Mucosa of descending colon (tissue), 3 donors: ENCODE measurements at regions not wholly inside any gene's neighbourhood (a gene's known extent, or its start where the extent isn't known, plus 50 kb on each side); places are given as distances from the start of the nearest gene placed in this dataset.

Experiments used
- ATAC-seq: fragments of 200-7000 bp; cut with Tn5 transposase; one replicate; pipeline ENCODE4 v1.9.1; 2020; ENCODE audit warnings: mild to moderate bottlenecking, moderate library complexity
- DNase-seq, 3 donors: peaks; one replicate each; pipeline ENCODE4 v3.0.0-alpha.2; 2020
- H3K36me3 ChIP-seq: fragments of 200-600 bp; one replicate; pipeline ENCODE4 v1.8.0; 2021; ENCODE audit warnings: low read depth, mild to moderate bottlenecking
- H3K4me1 ChIP-seq: fragments of 200-600 bp; one replicate; pipeline ENCODE4 v1.8.0; 2021; ENCODE audit warnings: low read depth, mild to moderate bottlenecking
- H3K4me3 ChIP-seq: fragments of 200-600 bp; one replicate; pipeline ENCODE4 v1.8.0; 2021; ENCODE audit warnings: mild to moderate bottlenecking
- H3K9me3 ChIP-seq: fragments of 200-600 bp; one replicate; pipeline ENCODE4 v1.8.0; 2021; ENCODE audit warnings: mild to moderate bottlenecking
- intact Hi-C, 2 donors: fragments of 100-400 bp; cut with DNase I in 1 of 2; cut with micrococcal nuclease in 1 of 2; formaldehyde crosslinking; loops; one replicate each; pipeline versions ENCODE4 v1.11.0 to v1.11.1; 2022; cut with DNase I, micrococcal nuclease
- TF ChIP-seq, protein P1 (sequence below): fragments of 200-600 bp; IDR thresholded peaks from one replicate; pipeline ENCODE4 v1.8.0; 2022; ENCODE audit warnings: antibody characterized with exemption, mild to moderate bottlenecking
- donor health status: DM: no; HTN: no; CAD: no; lungs with moderate emphysema.
- donor health status: DM: no; HTN: no; CAD: no.
- donor health status: DM: no; HTN: yes; CAD: no.

DNA sequence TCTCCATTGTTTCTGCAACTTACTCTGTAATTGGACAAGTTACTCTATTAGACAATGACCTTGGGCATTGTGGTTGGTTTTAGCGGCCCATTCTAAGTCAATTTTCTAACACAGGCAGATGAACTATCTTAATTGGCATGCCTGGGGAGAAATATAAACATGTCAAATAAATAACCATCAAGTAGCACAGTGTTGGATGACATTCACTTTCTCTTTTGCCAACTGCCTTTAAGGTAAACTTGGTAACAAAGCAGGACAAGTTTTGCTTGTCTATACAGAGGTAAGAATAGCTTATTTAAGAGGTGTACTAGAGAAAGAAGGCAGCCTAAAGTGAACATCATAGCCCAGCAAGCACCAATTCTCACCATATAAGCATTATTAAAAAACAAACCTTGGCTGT is 599.6 kb downstream of the GBE1 start:
- no peak for DNase-seq
- H3K4me3 ChIP-seq, result no peak overlapping the region
- TF ChIP-seq, protein P1, sequence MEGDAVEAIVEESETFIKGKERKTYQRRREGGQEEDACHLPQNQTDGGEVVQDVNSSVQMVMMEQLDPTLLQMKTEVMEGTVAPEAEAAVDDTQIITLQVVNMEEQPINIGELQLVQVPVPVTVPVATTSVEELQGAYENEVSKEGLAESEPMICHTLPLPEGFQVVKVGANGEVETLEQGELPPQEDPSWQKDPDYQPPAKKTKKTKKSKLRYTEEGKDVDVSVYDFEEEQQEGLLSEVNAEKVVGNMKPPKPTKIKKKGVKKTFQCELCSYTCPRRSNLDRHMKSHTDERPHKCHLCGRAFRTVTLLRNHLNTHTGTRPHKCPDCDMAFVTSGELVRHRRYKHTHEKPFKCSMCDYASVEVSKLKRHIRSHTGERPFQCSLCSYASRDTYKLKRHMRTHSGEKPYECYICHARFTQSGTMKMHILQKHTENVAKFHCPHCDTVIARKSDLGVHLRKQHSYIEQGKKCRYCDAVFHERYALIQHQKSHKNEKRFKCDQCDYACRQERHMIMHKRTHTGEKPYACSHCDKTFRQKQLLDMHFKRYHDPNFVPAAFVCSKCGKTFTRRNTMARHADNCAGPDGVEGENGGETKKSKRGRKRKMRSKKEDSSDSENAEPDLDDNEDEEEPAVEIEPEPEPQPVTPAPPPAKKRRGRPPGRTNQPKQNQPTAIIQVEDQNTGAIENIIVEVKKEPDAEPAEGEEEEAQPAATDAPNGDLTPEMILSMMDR, result no peak
- H3K9me3 ChIP-seq, result no peaks in the 10 kb centered on the region
- H3K36me3 ChIP-seq, result no peaks in the 10 kb centered on the region
- no peak for ATAC-seq
- H3K4me1 ChIP-seq, result no peaks in the 10 kb centered on the region
- intact Hi-C loops, result no loop called here

DNA sequence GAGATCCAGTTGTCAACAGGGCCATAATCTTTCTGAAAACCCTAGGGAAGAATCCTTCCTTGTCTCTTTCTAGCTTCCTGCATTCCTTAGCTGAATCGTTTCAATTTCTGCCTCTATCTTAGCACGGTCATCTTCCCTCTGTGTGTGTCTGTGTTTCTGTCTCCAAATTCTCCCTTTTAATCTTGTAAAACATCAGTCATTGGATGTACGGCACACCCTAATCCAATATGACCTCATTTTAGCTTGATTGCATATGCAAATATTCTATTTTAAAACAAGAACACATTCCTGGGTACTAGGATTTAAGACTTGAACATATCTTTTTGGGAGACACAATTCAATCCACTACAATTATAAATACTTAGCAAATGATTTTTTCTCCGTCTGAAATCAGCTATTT is 600.3 kb downstream of the GBE1 start:
- DNase-seq (no peak), ATAC-seq (no peak)
- no peak overlapping the region for H3K4me3 ChIP-seq
- TF ChIP-seq, protein P1, result no peak
- H3K36me3 ChIP-seq, result no peaks in the 10 kb centered on the region
- no peaks in the 10 kb centered on the region for H3K4me1 ChIP-seq
- no peaks in the 10 kb centered on the region for H3K9me3 ChIP-seq
- intact Hi-C loops, result no loop called here

DNA sequence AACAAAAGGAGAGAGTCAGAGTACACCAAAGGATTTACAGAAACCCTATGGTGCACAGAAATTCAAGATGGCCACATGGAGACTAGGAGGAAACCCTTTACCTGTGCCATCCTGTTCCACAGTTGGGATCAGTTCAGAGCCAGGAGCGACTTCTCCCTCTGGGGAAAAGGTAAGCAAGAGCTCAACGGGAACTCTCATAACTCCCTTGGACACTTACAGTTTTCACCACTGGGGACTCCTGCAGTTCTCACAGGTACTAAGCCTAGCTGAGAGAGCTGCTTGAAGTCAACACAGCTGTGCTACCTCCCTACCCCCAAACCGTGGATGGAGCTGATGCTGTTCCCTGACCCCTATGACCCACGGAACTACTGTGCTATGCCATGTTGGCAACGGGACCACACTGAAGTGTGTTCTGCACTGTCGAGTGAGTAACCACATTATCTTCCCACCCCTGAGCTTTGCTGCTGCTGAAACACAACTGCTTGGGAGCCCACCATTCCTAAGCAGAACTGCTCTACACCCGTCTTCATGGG is 606.8 kb downstream of the GBE1 start:
- Histone ChIP-seq H3K4me3 (no peak overlapping the region), H3K36me3 (no peaks in the 10 kb centered on the region), H3K9me3 (no peaks in the 10 kb centered on the region), H3K4me1 (no peaks in the 10 kb centered on the region)
- TF ChIP-seq, protein P1, result no peak
- ATAC-seq, result no peak
- intact Hi-C loops, result no loop called here
- DNase-seq, result no peak

DNA sequence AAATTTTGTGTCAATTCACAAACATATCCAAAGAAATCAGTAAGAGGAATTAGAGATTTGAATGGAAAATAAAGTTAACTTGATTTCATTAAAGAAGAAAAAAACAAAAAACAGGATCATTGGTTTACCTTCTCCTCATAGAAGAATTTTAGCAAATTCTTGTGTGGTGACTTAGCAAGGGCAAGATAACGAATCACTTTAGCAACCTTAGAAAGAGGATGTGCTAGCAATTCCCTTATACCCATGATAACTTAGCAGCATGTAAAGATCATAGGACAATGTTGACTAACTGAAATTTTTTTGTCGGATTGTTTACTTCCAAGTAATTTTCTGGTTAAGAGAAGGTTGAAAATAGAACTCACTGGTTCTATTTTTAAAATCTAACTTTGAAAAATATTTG is 609.3 kb downstream of the GBE1 start:
- Histone ChIP-seq H3K36me3 (no peaks in the 10 kb centered on the region), H3K4me3 (no peak overlapping the region), H3K4me1 (no peaks in the 10 kb centered on the region), H3K9me3 (no peaks in the 10 kb centered on the region)
- TF ChIP-seq, protein P1, result no peak
- no peak for ATAC-seq
- DNase-seq, result no peak
- intact Hi-C loops, result no loop called here

DNA sequence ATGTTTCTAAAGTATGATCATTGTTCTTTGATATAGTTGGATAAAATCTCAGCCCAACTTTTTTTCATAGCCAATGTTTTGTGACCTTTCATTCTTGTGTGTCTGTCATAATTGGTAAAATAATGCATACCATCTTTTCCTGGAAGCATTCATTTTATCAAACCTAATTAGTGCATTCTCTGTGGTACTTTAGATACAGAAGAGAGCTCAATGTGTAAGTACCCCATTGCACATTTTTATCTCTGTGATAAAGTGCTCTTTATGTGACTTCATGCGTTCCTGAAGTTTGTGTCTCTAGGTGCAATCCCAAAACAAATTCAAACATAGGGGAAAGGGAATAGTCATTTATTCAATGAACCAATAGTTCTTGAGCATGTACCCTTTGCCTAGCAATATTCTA is 628.5 kb downstream of the GBE1 start:
- no peak overlapping the region for H3K4me3 ChIP-seq
- no peaks in the 10 kb centered on the region for H3K4me1 ChIP-seq

More for the DNA sequence above, 628.5 kb downstream of the GBE1 start:
- TF ChIP-seq, protein P1, result no peak
- no peak for ATAC-seq
- intact Hi-C loops, result no loop called here
- DNase-seq, result no peak
- H3K9me3 ChIP-seq, result no peaks in the 10 kb centered on the region
- no peaks in the 10 kb centered on the region for H3K36me3 ChIP-seq
